Kidney (tissue), 13 donors: ENCODE measurements at regions not wholly inside any gene's neighbourhood (a gene's known extent, or its start where the extent isn't known, plus 50 kb on each side); places are given as distances from the start of the nearest gene placed in this dataset.

Experiments
- DNase-seq, 5 donors: peaks; one replicate each; pipeline ENCODE4 v3.0.0-alpha.2; 2013 to 2020
- FAIRE-seq: peaks from 2 replicates; lab custom pipeline; 2012; peaks lifted over from hg19 to GRCh38; lab: Jason Lieb, UNC
- H3K27ac ChIP-seq, 2 donors: one replicate each; pipeline ENCODE4 v1.7.0; 2013; ENCODE audit warnings: low read depth in 2 of 2, low read length in 2 of 2, inconsistent platforms in 1 of 2
- H3K27me3 ChIP-seq: one replicate; pipeline ENCODE4 v1.7.1; 2013; ENCODE audit warnings: low read length, inconsistent platforms; ENCODE audit not compliant: control insufficient read depth, insufficient read depth
- H3K36me3 ChIP-seq, 3 donors: one replicate each; pipeline versions ENCODE4 v1.7.0 to v1.7.1; 2013; ENCODE audit warnings: low read length in 3 of 3, control low read depth in 1 of 3, inconsistent platforms in 1 of 3; ENCODE audit not compliant: insufficient read depth in 3 of 3, control insufficient read depth in 2 of 3
- H3K4me1 ChIP-seq, 3 donors: one replicate each; pipeline versions ENCODE4 v1.7.0 to v1.7.1; 2013; ENCODE audit warnings: low read length in 3 of 3, inconsistent platforms in 1 of 3, low read depth in 1 of 3; ENCODE audit not compliant: control insufficient read depth in 2 of 3, insufficient read depth in 2 of 3
- H3K4me3 ChIP-seq, 3 donors: one replicate each; pipeline versions ENCODE4 v1.7.0 to v1.8.1; 2013; ENCODE audit warnings: low read length in 3 of 3, control low read depth in 1 of 3, inconsistent platforms in 1 of 3
- H3K9ac ChIP-seq, 3 donors: one replicate each; pipeline versions ENCODE4 v1.7.0 to v1.7.1; 2013; ENCODE audit warnings: low read length in 3 of 3, control low read depth in 1 of 3, inconsistent platforms in 1 of 3
- H3K9me3 ChIP-seq, 3 donors: one replicate each; pipeline versions ENCODE4 v1.7.0 to v1.7.1; 2013; ENCODE audit warnings: low read length in 3 of 3, control low read depth in 1 of 3, inconsistent platforms in 1 of 3; ENCODE audit not compliant: control insufficient read depth in 2 of 3, insufficient read depth in 1 of 3
- intact Hi-C: fragments of 100-400 bp; cut with DNase I; formaldehyde crosslinking; loops from one replicate; pipeline ENCODE4 v1.11.1; 2022
- TF ChIP-seq, protein P1 (sequence below): IDR thresholded peaks from 3 replicates; pipeline ENCODE4 v1.5.1; 2012; ENCODE audit warnings: mild to moderate bottlenecking, moderate library complexity, borderline replicate concordance; ENCODE audit not compliant: insufficient read depth; ENCODE audit errors: extremely low read depth
- donor health status: control.
- donor health status: control.
- donor health status: control.
- donor health status: control.
- donor health status: control.
- donor health status: DM: yes; HTN: yes; CAD: no.
- donor health status: Normal renal cell carcinoma (clear cell type).

DNA sequence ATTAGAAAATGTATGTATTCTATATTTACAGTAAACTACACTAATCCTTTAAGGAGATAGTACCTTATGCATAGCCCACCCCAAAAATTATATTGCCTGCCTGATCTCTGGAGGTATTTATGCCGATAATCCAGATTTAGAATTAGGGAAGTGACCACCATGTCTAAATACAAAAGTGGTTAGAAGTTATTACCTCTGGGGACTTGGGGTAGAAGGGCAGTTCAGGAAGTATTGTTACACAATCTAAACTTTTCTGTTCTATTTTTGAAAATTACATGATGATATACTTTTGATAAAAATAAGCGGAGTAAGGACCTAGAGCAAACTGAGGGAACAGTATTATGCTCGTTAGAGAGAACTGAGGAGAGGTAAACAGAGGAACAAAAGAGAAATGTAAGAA lies 90.5 kb upstream of the ZP4 start:
- intact Hi-C loops: no loop called here
- FAIRE-seq: no peak

DNA sequence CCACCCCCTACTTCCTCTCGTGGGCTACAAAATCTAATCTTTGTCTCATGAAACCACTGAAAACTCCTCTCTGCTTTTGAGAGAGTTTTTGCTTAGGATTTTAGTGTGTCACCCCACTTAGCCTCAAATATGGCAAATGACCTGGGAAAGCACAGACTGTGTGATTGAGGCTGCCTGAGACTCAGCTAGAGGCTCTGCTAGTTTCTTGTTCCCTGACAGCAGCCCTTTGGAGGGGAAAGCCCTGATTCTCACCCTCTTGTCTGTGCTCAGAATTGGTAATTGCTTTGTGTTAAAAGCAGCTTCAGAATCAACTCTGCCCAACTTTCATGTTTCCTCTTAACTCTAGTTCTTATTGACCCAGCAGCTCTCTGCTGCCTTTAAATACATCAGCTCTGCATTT lies 85.6 kb upstream of the ZP4 start:
- H3K9ac ChIP-seq: no peak overlapping the region
- DNase-seq (no peak), FAIRE-seq (no peak)
- intact Hi-C loops: no loop called here
- no peaks in the 10 kb centered on the region for H3K36me3 ChIP-seq
- no peaks in the 10 kb centered on the region for H3K27me3 ChIP-seq
- no peak overlapping the region for H3K4me3 ChIP-seq
- TF ChIP-seq, protein P1, sequence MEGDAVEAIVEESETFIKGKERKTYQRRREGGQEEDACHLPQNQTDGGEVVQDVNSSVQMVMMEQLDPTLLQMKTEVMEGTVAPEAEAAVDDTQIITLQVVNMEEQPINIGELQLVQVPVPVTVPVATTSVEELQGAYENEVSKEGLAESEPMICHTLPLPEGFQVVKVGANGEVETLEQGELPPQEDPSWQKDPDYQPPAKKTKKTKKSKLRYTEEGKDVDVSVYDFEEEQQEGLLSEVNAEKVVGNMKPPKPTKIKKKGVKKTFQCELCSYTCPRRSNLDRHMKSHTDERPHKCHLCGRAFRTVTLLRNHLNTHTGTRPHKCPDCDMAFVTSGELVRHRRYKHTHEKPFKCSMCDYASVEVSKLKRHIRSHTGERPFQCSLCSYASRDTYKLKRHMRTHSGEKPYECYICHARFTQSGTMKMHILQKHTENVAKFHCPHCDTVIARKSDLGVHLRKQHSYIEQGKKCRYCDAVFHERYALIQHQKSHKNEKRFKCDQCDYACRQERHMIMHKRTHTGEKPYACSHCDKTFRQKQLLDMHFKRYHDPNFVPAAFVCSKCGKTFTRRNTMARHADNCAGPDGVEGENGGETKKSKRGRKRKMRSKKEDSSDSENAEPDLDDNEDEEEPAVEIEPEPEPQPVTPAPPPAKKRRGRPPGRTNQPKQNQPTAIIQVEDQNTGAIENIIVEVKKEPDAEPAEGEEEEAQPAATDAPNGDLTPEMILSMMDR: no peak
- no peak overlapping the region for H3K27ac ChIP-seq
- H3K4me1 ChIP-seq: no peaks in the 10 kb centered on the region
- no peaks in the 10 kb centered on the region for H3K9me3 ChIP-seq

More for the DNA sequence above, 90.5 kb upstream of the ZP4 start:
- Histone ChIP-seq H3K9me3 (no peaks in the 10 kb centered on the region), H3K27me3 (no peaks in the 10 kb centered on the region), H3K9ac (no peak overlapping the region), H3K36me3 (no peaks in the 10 kb centered on the region), H3K4me3 (no peak overlapping the region), H3K27ac (no peak overlapping the region), H3K4me1 (no peaks in the 10 kb centered on the region)
- no peak for DNase-seq
- TF ChIP-seq, protein P1: no peak

DNA sequence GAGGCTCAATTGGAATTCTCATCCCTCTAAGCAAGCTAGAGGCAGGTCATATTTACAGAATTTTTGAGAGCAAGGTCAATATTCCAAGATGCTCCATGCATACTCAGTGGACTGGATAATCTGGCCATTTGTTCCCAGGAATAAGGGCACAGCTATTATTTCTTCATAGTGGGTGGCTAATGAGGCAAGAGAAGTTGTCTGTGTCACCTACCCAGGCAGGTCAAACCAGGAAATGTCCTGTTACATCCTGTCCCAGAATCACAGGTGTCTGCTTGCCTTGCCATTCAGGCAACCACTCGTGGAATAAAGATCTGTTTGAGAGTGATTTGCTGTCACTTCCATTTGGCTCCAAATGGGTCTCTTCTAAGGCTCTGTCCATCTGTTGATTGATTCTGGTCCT lies 85.2 kb upstream of the ZP4 start:
- FAIRE-seq (no peak), DNase-seq (no peak)
- H3K9me3 ChIP-seq: no peaks in the 10 kb centered on the region
- intact Hi-C loops: no loop called here
- no peaks in the 10 kb centered on the region for H3K27me3 ChIP-seq
- no peaks in the 10 kb centered on the region for H3K36me3 ChIP-seq
- H3K27ac ChIP-seq: no peak overlapping the region
- TF ChIP-seq, protein P1: no peak
- H3K4me3 ChIP-seq: no peak overlapping the region
- H3K4me1 ChIP-seq: no peaks in the 10 kb centered on the region
- H3K9ac ChIP-seq: no peak overlapping the region

DNA sequence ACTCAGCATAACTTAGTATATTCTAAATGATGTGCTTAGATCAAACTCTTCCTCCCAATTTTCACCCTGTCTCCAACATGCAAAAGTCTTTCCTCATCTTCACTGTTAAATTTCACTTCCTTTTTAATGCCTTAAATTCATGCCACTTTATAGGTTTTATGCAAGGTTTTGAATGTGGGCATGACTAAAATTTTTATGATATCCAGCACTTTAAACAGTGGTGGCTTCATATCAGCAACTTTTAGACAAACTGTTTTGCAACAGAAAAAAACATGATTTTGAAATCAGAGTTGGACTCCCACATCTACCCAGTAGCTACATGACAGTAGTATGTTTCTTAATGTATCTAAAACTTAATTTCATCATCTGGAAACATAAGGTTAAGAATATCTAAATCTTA lies 84.7 kb upstream of the ZP4 start:
- intact Hi-C loops: no loop called here
- no peaks in the 10 kb centered on the region for H3K4me1 ChIP-seq
- H3K27me3 ChIP-seq: no peaks in the 10 kb centered on the region
- no peak overlapping the region for H3K4me3 ChIP-seq
- no peak overlapping the region for H3K9ac ChIP-seq
- no peak overlapping the region for H3K27ac ChIP-seq
- H3K9me3 ChIP-seq: no peaks in the 10 kb centered on the region
- TF ChIP-seq, protein P1: no peak
- no peaks in the 10 kb centered on the region for H3K36me3 ChIP-seq
- DNase-seq: no peak
- FAIRE-seq: no peak
